K562 (cell line): ENCODE measurements at regions not wholly inside any gene's neighbourhood (a gene's known extent, or its start where the extent isn't known, plus 50 kb on each side); places are given as distances from the start of the nearest gene placed in this dataset.

Source experiments
- ATAC-seq: fragments of 200-7000 bp; cut with Tn5 transposase; 3 replicates; pipeline ENCODE4 v1.9.1; 2020; ENCODE audit warnings: moderate library complexity
- BruUV-seq: library from RNA; stranded (reverse); fragments of 400-500 nt; replicated peaks from 2 replicates; lab custom pipeline; 2021; lab: Mats Ljungman, UMichigan
- CTCF ChIA-PET: fragments of 300-600 bp; formaldehyde crosslinking; extraction: SDS; loops from one replicate; lab custom pipeline; 2021; ENCODE audit warnings: low intra/inter-chr PET ratio; lab: Yijun Ruan, JAX
- POLR2A ChIA-PET: fragments of 300-600, 350-650 bp; sonication (Branson Sonifier 250); formaldehyde crosslinking; extraction: SDS; loops from one replicate; lab custom pipeline; 2021; ENCODE audit warnings: antibody characterized with exemption, inconsistent platforms; lab: Yijun Ruan, JAX
- DNase-seq, 4 experiments: peaks; one replicate each; pipeline versions ENCODE4 v3.0.0 to v3.0.0-alpha.2; 2011 to 2018; ENCODE audit warnings: low spot score in 3 of 4, mixed read lengths in 3 of 4; ENCODE audit errors: extremely low read depth in 1 of 4
- FAIRE-seq: peaks from 2 replicates; lab custom pipeline; 2011; peaks lifted over from hg19 to GRCh38; lab: Jason Lieb, UNC
- H2AFZ ChIP-seq: 2 replicates; pipeline ENCODE4 v1.6.0; 2011; ENCODE audit warnings: low read depth, low read length, control low read depth, inconsistent platforms
- H3K27ac ChIP-seq: fragments of 200-600 bp; 3 replicates; pipeline ENCODE4 v1.8.0; 2011; ENCODE audit warnings: low read depth, mild to moderate bottlenecking, control low read depth, inconsistent platforms, low read length, moderate library complexity, mixed read lengths; ENCODE audit errors: extremely low read depth
- H3K27me3 ChIP-seq, 2 experiments: fragments of 300-600 bp in 1 of 2; 2 replicates in 1 of 2; 3 replicates in 1 of 2; pipeline versions ENCODE4 v1.6.0 to v1.8.0; 2011; ENCODE audit warnings: inconsistent platforms in 2 of 2, low read length in 2 of 2, mild to moderate bottlenecking in 1 of 2, mixed read lengths in 1 of 2, moderate library complexity in 1 of 2; ENCODE audit not compliant: control insufficient read depth in 2 of 2, insufficient read depth in 2 of 2
- H3K36me3 ChIP-seq: fragments of 300-600 bp; 3 replicates; pipeline ENCODE4 v1.8.0; 2011; ENCODE audit warnings: mild to moderate bottlenecking, low read length, inconsistent platforms; ENCODE audit not compliant: control insufficient read depth, insufficient read depth
- H3K4me1 ChIP-seq, 2 experiments: fragments of 200-600 bp in 1 of 2; replicated peaks in 1 of 2; 2 replicates in 1 of 2; 3 replicates in 1 of 2; pipeline versions ENCODE4 v1.5.1 to v1.8.0; 2011; ENCODE audit warnings: inconsistent platforms in 2 of 2, low read length in 2 of 2, mild to moderate bottlenecking in 1 of 2, mixed read lengths in 1 of 2, moderate library complexity in 1 of 2; ENCODE audit not compliant: control insufficient read depth in 2 of 2, insufficient read depth in 2 of 2
- H3K4me2 ChIP-seq: 2 replicates; pipeline ENCODE4 v1.6.1; 2011; ENCODE audit warnings: low read length, control low read depth, inconsistent platforms, mixed read lengths; ENCODE audit not compliant: insufficient read depth
- H3K4me3 ChIP-seq: fragments of 200-600 bp; sonication (generic), shearing (Covaris generic); 2 replicates; pipeline ENCODE4 v1.5.1; 2016; ENCODE audit warnings: control low read depth, inconsistent platforms
- H3K79me2 ChIP-seq: fragments of 200-600 bp; 3 replicates; pipeline ENCODE4 v1.8.0; 2011; ENCODE audit warnings: low read length, inconsistent platforms; ENCODE audit not compliant: control insufficient read depth, insufficient read depth
- H3K9ac ChIP-seq, 2 experiments: 2 replicates each; pipeline versions ENCODE4 v1.6.0 to v1.6.1; 2011; ENCODE audit warnings: low read depth in 2 of 2, low read length in 2 of 2, control low read depth in 1 of 2, inconsistent platforms in 1 of 2, mild to moderate bottlenecking in 1 of 2, mixed read lengths in 1 of 2; ENCODE audit not compliant: insufficient read depth in 1 of 2
- H3K9me1 ChIP-seq: one replicate; pipeline ENCODE4 v1.6.0; 2011; ENCODE audit warnings: inconsistent platforms, mild to moderate bottlenecking, low read length, moderate library complexity; ENCODE audit not compliant: control insufficient read depth, insufficient read depth
- H3K9me3 ChIP-seq: replicated peaks from 2 replicates; pipeline ENCODE4 v1.5.1; 2011; ENCODE audit warnings: low read depth, low read length, inconsistent platforms; ENCODE audit not compliant: control insufficient read depth, insufficient read depth
- H4K20me1 ChIP-seq: replicated peaks from 2 replicates; pipeline ENCODE4 v1.6.1; 2011; ENCODE audit warnings: low read length, inconsistent platforms, mixed read lengths; ENCODE audit not compliant: control insufficient read depth, insufficient read depth
- EWSR1 ChIP-seq: fragments of 450-650 bp; IDR thresholded peaks from 2 replicates; pipeline ENCODE4 v1.6.1; 2018; ENCODE audit warnings: borderline replicate concordance, mild to moderate bottlenecking, low read depth, moderate library complexity; ENCODE audit not compliant: partially characterized antibody
- JUNB ChIP-seq: fragments of 450-650 bp; formaldehyde crosslinking; conservative IDR thresholded peaks from 2 replicates; pipeline ENCODE4 v1.4.0; 2020; ENCODE audit warnings: mild to moderate bottlenecking
- KDM4B ChIP-seq, 2 experiments: fragments of 450-650 bp in 1 of 2; sonication (generic) in 1 of 2; IDR thresholded peaks; 2 replicates each; pipeline ENCODE4 v1.6.1; 2016 to 2017; ENCODE audit warnings: borderline replicate concordance in 2 of 2, antibody characterized with exemption in 1 of 2, low read depth in 1 of 2, mild to moderate bottlenecking in 1 of 2
- MXI1 ChIP-seq: IDR thresholded peaks from 2 replicates; pipeline ENCODE4 v1.6.1; 2011; ENCODE audit warnings: low read depth, mild to moderate bottlenecking, improper control_type of control experiment, low read length
- NFE2 ChIP-seq: IDR thresholded peaks from 2 replicates; pipeline ENCODE4 v1.6.1; 2014; ENCODE audit warnings: antibody characterized with exemption, low read depth
- PHF20 ChIP-seq: fragments of 450-650 bp; IDR thresholded peaks from 2 replicates; pipeline ENCODE4 v1.6.1; 2018; ENCODE audit not compliant: partially characterized antibody
- SIRT6 ChIP-seq: IDR thresholded peaks from one replicate; pipeline ENCODE4 v1.6.1; 2012; ENCODE audit warnings: low read depth, mild to moderate bottlenecking, control low read depth, inconsistent platforms, low read length, moderate library complexity
- ZBTB17 ChIP-seq: fragments of 450-650 bp; formaldehyde crosslinking; IDR thresholded peaks from 2 replicates; pipeline ENCODE4 v1.4.0; 2020; ENCODE audit warnings: mild to moderate bottlenecking
- ZBTB2 ChIP-seq: fragments of 450-650 bp; IDR thresholded peaks from 2 replicates; pipeline ENCODE4 v1.6.1; 2016; ENCODE audit warnings: antibody characterized with exemption
- ZBTB33 ChIP-seq: sonication (generic); formaldehyde crosslinking; IDR thresholded peaks from 2 replicates; pipeline ENCODE4 v1.8.1; 2023; ENCODE audit warnings: mild to moderate bottlenecking, missing genetic modification reagents
- ZNF23 ChIP-seq: fragments of 250-450 bp; sonication (Bioruptor Pico); IDR thresholded peaks from 2 replicates; pipeline ENCODE4 v1.4.0; 2020; ENCODE audit warnings: mild to moderate bottlenecking
- ZNF354B ChIP-seq: fragments of 250-450 bp; sonication (Bioruptor Pico); IDR thresholded peaks from 2 replicates; pipeline ENCODE4 v1.4.0; 2020
- ZNF583 ChIP-seq: fragments of 250-450 bp; sonication (Bioruptor Pico); IDR thresholded peaks from 2 replicates; pipeline ENCODE4 v1.4.0; 2020
- ZNF766 ChIP-seq: fragments of 200-800 bp; sonication (Bioruptor generic); conservative IDR thresholded peaks from 2 replicates; pipeline ENCODE4 v1.6.1; 2016; ENCODE audit warnings: missing genetic modification characterization, missing compliant biosample characterization
- WGBS: fragments of 100-300 bp; shearing (Covaris generic); methylation state at CpG from one replicate; pipeline ENCODE4 v1.1.6; 2016; ENCODE audit warnings: low coverage, mixed read lengths; ENCODE audit not compliant: insufficient coverage; ENCODE audit errors: missing lambda C conversion rate; 5-methylcytosine and 5-hydroxymethylcytosine counted together
- in situ Hi-C: fragments of 300-500 bp; cut with MboI; formaldehyde crosslinking; loops from 4 replicates; pipeline ENCODE4 v1.15.0; 2018; ENCODE audit warnings: inconsistent platforms, mixed read lengths
- intact Hi-C: fragments of 100-400 bp; cut with micrococcal nuclease; formaldehyde crosslinking; loops from 2 replicates; pipeline ENCODE4 v1.14.2; 2022

- intact Hi-C loops, result no loop called here
- Histone ChIP-seq H2AFZ (no peak overlapping the region), H3K27ac (no peak overlapping the region), H3K9me3 (no peaks in the 10 kb centered on the region; the same call in 1 of the 2 replicates), H3K4me2 (no peak overlapping the region), H3K4me1 (no peaks in the 10 kb centered on the region), H3K36me3 (no peaks in the 10 kb centered on the region), H3K4me3 (no peak overlapping the region), H4K20me1 (no peaks in the 10 kb centered on the region), H3K9ac (no peak overlapping the region), H3K79me2 (no peaks in the 10 kb centered on the region), H3K27me3 (no peaks in the 10 kb centered on the region), H3K9me1 (no peaks in the 10 kb centered on the region)
- no peak for ATAC-seq
- DNase-seq, result no peak
- in situ Hi-C loops, result no loop called here
- ChIA-PET POLR2A (no interaction called here), CTCF (no interaction called here)
- no TSS peak for BruUV-seq
- no peak for FAIRE-seq
- TF ChIP-seq ZNF23, result no peak
- no peak for TF ChIP-seq PHF20
- 0% methylated on average over 1 of the region's 1 CpG for WGBS
Observed at GRCh38 chr3:8213286-8213685, 288.3 kb upstream of the LMCD1 start.

GRCh38 chr3:8215821-8216220 is 285.8 kb upstream of the LMCD1 start:
- no TSS peak for BruUV-seq
- FAIRE-seq (no peak), ATAC-seq (no peak), DNase-seq (no peak)
- Histone ChIP-seq H2AFZ (no peak overlapping the region), H3K27me3 (no peaks in the 10 kb centered on the region), H3K27ac (no peak overlapping the region), H3K9ac (no peak overlapping the region), H3K4me1 (no peaks in the 10 kb centered on the region), H3K4me2 (no peak overlapping the region), H3K9me3 (no peaks in the 10 kb centered on the region; the same call in 1 of the 2 replicates), H3K79me2 (no peaks in the 10 kb centered on the region), H3K36me3 (no peaks in the 10 kb centered on the region), H4K20me1 (no peaks in the 10 kb centered on the region), H3K9me1 (no peaks in the 10 kb centered on the region), H3K4me3 (no peak overlapping the region)
- 0% methylated on average over 3 of the region's 3 CpGs for WGBS
- intact Hi-C loops, result no loop called here
- ChIA-PET CTCF (no interaction called here), POLR2A (no interaction called here)
- in situ Hi-C loops, result no loop called here
- TF ChIP-seq NFE2 (no peak), ZNF583 (CRISPR knock-in tag) (no peak), ZBTB17 (CRISPR knock-in tag) (no peak), ZBTB33 (CRISPR knock-in tag) (no peak), MXI1 (no peak), ZBTB2 (no peak), ZNF766 (CRISPR knock-in tag) (no peak), ZNF354B (no peak), SIRT6 (no peak), JUNB (CRISPR knock-in tag) (no peak), KDM4B (IDR thresholded peaks at IDR 0.05; ENCODE audit: borderline replicate concordance in 2 of 2, low read depth in 1 of 2) (no peak), EWSR1 (no peak)
